ENCODE measurements at regions not wholly inside any gene's neighbourhood (a gene's known extent, or its start where the extent isn't known, plus 50 kb on each side); places are given as distances from the start of the nearest gene placed in this dataset.
A peak's percentile ranks its signal among the peaks of the same experiment; 100 is the strongest.

- H3K36me3 ChIP-seq (ENCODE audit: control insufficient read depth in 1 of 2, insufficient read depth in 2 of 2, low read length in 2 of 2): no peaks in the 10 kb centered on the region
- 0 out of 2 replicates have a peak overlapping the region, but pooled peaks have one; percentile 16 for H3K9ac ChIP-seq (ENCODE audit: low read length)
- ATAC-seq: no peak
- H2AFZ ChIP-seq (ENCODE audit: low read depth, low read length, poor library complexity, severe bottlenecking): no peak overlapping the region
- TF ChIP-seq POLR2A (IDR thresholded peaks at IDR 0.05; ENCODE audit: borderline replicate concordance, extremely low read depth, insufficient read depth, insufficient read length) (no peak), ZNF274 (IDR thresholded peaks at IDR 0.05; ENCODE audit: low read depth, low read length) (no peak), SRF (IDR thresholded peaks at IDR 0.05; ENCODE audit: low read depth) (no peak), ZBTB33 (IDR thresholded peaks at IDR 0.05; ENCODE audit: extremely low read depth, insufficient replicate concordance, low read length) (no peak), ATF3 (IDR thresholded peaks at IDR 0.05) (no peak)
- peaks cover 42 to 44% of the 10 kb centered on the region in 2 experiments for H3K4me1 ChIP-seq (ENCODE audit: control insufficient read depth in 1 of 2, insufficient read depth in 2 of 2, low read length in 2 of 2)
- BruUV-seq (replicated peaks): TSS peak; percentile 1
- DNase-seq (ENCODE audit: low read depth, low spot score): no peak
- RAD21 ChIA-PET (ENCODE audit: low non-redundant PET in 1 of 2, low total read pairs in 2 of 2, uncharacterized antibody in 2 of 2, unreplicated experiment in 2 of 2): interaction anchor here in 1 of 2 experiments (0.6 kb wide), 1 partner anchor 551 kb away, joined by 3 read pairs; no protein-coding TSS in a partner anchor
- H3K9me2 ChIP-seq (ENCODE audit: insufficient read depth): no peaks in the 10 kb centered on the region
- H3K79me2 ChIP-seq (ENCODE audit: insufficient read depth, low read length): no peaks in the 10 kb centered on the region
- H3K9me3 ChIP-seq (ENCODE audit: control insufficient read depth in 1 of 2, insufficient read depth in 1 of 2, low read depth in 1 of 2, low read length in 2 of 2): no peaks in the 10 kb centered on the region
- POLR2A ChIA-PET: interaction anchor here (0.7 kb wide), 1 partner anchor 32 kb away, joined by 3 read pairs; no protein-coding TSS in a partner anchor
- no peaks in the 10 kb centered on the region for H3K27me3 ChIP-seq (ENCODE audit: insufficient read depth, low read length)
- CTCF ChIA-PET: interaction anchor here (1.0 to 2.7 kb wide), 9 partner anchors 10 to 345 kb away, joined by 3 to 9 read pairs (median 4); no protein-coding TSS in a partner anchor
- peak overlapping the region; percentile 41 for H3K4me2 ChIP-seq (ENCODE audit: low read length)
- intact Hi-C loops (cut with micrococcal nuclease): loop anchor here (5.0 to 10.0 kb wide), 8 partner anchors 256 to 682 kb away; partner anchors contain the start of genes SCAF11, SLC38A1 and SLC38A2
- no peaks in the 10 kb centered on the region for H4K20me1 ChIP-seq (ENCODE audit: insufficient read depth)
- no peak overlapping the region for H3K4me3 ChIP-seq (replicated peaks in 1 of 2; ENCODE audit: low read depth in 1 of 2, low read length in 2 of 2)
- H3K27ac ChIP-seq (ENCODE audit: low read depth, low read length): no peak overlapping the region; the same call in 1 of the 2 replicates
These were observed 149.4 kb downstream of the SLC38A4 start for GRCh38 chr12:46676396-46676795.

GRCh38 chr12:46675736-46676135 is 150.1 kb downstream of the SLC38A4 start:
- peak overlapping the region; percentile 55 for H2AFZ ChIP-seq (ENCODE audit: low read depth, low read length, poor library complexity, severe bottlenecking)
- peak overlapping the region; percentile 54 for H3K4me2 ChIP-seq (ENCODE audit: low read length)
- H3K4me3 ChIP-seq (replicated peaks in 1 of 2; ENCODE audit: low read depth in 1 of 2, low read length in 2 of 2): no peak overlapping the region
- peak overlapping the region; percentile 16; the same call in 1 of the 2 replicates for H3K9ac ChIP-seq (ENCODE audit: low read length)
- intact Hi-C loops (cut with micrococcal nuclease): loop anchor here (1.0 to 10.0 kb wide), 9 partner anchors 257 to 681 kb away; partner anchors contain the start of genes SCAF11, SLC38A1 and SLC38A2
- ATAC-seq (peak; percentile 66), DNase-seq (ENCODE audit: low read depth, low spot score) (no peak)
- no peaks in the 10 kb centered on the region for H3K9me2 ChIP-seq (ENCODE audit: insufficient read depth)
- RAD21 ChIA-PET (ENCODE audit: low non-redundant PET in 1 of 2, low total read pairs in 2 of 2, uncharacterized antibody in 2 of 2, unreplicated experiment in 2 of 2): no interaction called here
- no TSS peak for BruUV-seq (replicated peaks)
- H3K36me3 ChIP-seq (ENCODE audit: control insufficient read depth in 1 of 2, insufficient read depth in 2 of 2, low read length in 2 of 2): no peaks in the 10 kb centered on the region
- no peaks in the 10 kb centered on the region for H3K27me3 ChIP-seq (ENCODE audit: insufficient read depth, low read length)
- peak overlapping the region; percentile 13; the same call in 1 of the 2 replicates for H3K27ac ChIP-seq (ENCODE audit: low read depth, low read length)
- POLR2A ChIA-PET: interaction anchor here (0.7 kb wide), 1 partner anchor 31 kb away, joined by 3 read pairs; no protein-coding TSS in a partner anchor
- no peaks in the 10 kb centered on the region for H3K9me3 ChIP-seq (ENCODE audit: control insufficient read depth in 1 of 2, insufficient read depth in 1 of 2, low read depth in 1 of 2, low read length in 2 of 2)
- CTCF ChIA-PET: interaction anchor here (1.0 to 2.7 kb wide), 11 partner anchors 8 to 346 kb away, joined by 3 to 9 read pairs (median 4); no protein-coding TSS in a partner anchor
- H3K4me1 ChIP-seq (ENCODE audit: control insufficient read depth in 1 of 2, insufficient read depth in 2 of 2, low read length in 2 of 2): peaks cover 42 to 44% of the 10 kb centered on the region in 2 experiments
- no peaks in the 10 kb centered on the region for H4K20me1 ChIP-seq (ENCODE audit: insufficient read depth)
- peak; percentile 55 for TF ChIP-seq RAD21 (IDR thresholded peaks at IDR 0.05; ENCODE audit: low read depth)
- peak; percentile 44 to 61 (median 52); a peak in 5 of 6 replicates for TF ChIP-seq CTCF (IDR thresholded peaks at IDR 0.05 in 2 of 3, conservative IDR thresholded peaks at IDR 0.05 in 1 of 3; ENCODE audit: borderline replicate concordance in 1 of 3, insufficient read depth in 1 of 3, low read depth in 2 of 3, low read length in 2 of 3)
- no peak for TF ChIP-seq SP1 (IDR thresholded peaks at IDR 0.05; ENCODE audit: low read depth)
- no peaks in the 10 kb centered on the region for H3K79me2 ChIP-seq (ENCODE audit: insufficient read depth, low read length)

Data from HCT116 (cell line).